RPMI8226 (cell line): ENCODE measurements at regions not wholly inside any gene's neighbourhood (a gene's known extent, or its start where the extent isn't known, plus 50 kb on each side); places are given as distances from the start of the nearest gene placed in this dataset.

Experiments
- DNase-seq: peaks from one replicate; pipeline ENCODE4 v3.0.0-alpha.2; 2015

GRCh38 chr7:95662987-95663386 is 66.7 kb upstream of the PDK4 start:
- no peak for DNase-seq

DNA sequence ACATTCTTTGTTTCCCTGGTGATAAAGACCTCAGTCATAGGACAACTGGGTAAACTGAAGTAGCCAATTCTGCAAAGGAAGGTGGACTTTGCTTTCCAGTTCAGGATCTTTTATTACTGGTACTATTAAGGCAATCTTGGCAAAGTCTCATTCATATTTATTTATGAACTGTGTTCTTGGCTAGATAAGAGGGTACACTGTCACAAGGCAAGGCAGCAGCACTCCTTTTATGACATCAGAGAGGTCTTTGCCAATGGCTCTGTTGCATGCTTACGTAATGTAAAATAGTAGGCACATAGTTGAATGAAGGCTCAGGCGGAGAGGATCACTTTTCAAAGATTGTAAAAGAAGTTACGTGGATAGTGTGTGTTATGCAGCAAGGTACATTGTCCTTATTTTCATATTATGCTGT is 63.7 kb upstream of the PDK4 start:
- DNase-seq = no peak

GRCh38 chr7:95658676-95659075 is 62.4 kb upstream of the PDK4 start:
- no peak for DNase-seq

DNA sequence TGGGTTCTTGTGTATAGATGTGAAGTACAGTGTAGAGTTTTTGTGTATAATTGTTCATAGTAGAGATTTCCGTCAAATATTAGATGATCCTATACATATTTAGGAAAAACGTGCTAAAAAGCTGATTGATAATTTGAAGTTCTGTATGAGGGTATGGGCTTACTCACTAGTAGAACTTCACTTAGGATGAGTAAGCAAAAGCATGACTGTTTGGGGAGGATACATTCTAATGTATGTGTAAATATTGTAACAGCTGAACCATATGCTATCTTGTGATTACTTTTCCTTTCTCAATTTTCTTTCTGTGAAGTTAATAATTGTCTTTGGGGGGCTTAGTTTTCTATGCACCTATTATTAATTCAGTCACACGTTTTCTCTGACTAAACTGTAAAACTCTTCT is 53.2 kb upstream of the PDK4 start:
- DNase-seq = no peak

- no peak for DNase-seq
Measured at GRCh38 chr7:95646350-95646749, 50.0 kb upstream of the PDK4 start.
